Fibroblast of skin of right quadriceps (primary cell): ENCODE measurements at regions not wholly inside any gene's neighbourhood (a gene's known extent, or its start where the extent isn't known, plus 50 kb on each side); places are given as distances from the start of the nearest gene placed in this dataset.

ENCODE experiments used
- DNase-seq: peaks from one replicate; pipeline ENCODE4 v3.0.0-alpha.2; 2013

- DNase-seq: no peak
Observed at GRCh38 chr13:59441596-59442280, 722.0 kb downstream of the DIAPH3 start.

GRCh38 chr13:59442461-59442860 lies 721.3 kb downstream of the DIAPH3 start:
- DNase-seq: no peak

- DNase-seq: peak; percentile 8
Observed at GRCh38 chr13:59442944-59443486, 720.7 kb downstream of the DIAPH3 start.

GRCh38 chr13:59444210-59444857 lies 719.4 kb downstream of the DIAPH3 start:
- DNase-seq: no peak

- DNase-seq: no peak
Observed at GRCh38 chr13:59445812-59446211, 717.9 kb downstream of the DIAPH3 start.

- DNase-seq: no peak
Observed at GRCh38 chr13:59446391-59446790, 717.3 kb downstream of the DIAPH3 start.

- DNase-seq: no peak
Observed at GRCh38 chr13:59447031-59447430, 716.7 kb downstream of the DIAPH3 start.

- peak; percentile 75 for DNase-seq
Observed at GRCh38 chr13:59447846-59448620, 715.7 kb downstream of the DIAPH3 start.

GRCh38 chr13:59449750-59450149 lies 714.0 kb downstream of the DIAPH3 start:
- no peak for DNase-seq

- DNase-seq: no peak
Observed at GRCh38 chr13:59450229-59450628, 713.5 kb downstream of the DIAPH3 start.

- DNase-seq: no peak
Observed at GRCh38 chr13:59451236-59451635, 712.5 kb downstream of the DIAPH3 start.

GRCh38 chr13:59452189-59452890 lies 711.4 kb downstream of the DIAPH3 start:
- DNase-seq: no peak

GRCh38 chr13:59458908-59459579 lies 704.7 kb downstream of the DIAPH3 start:
- peak; percentile 83 for DNase-seq

- peak; percentile 82 for DNase-seq
Observed at GRCh38 chr13:59459972-59460371, 703.8 kb downstream of the DIAPH3 start.

GRCh38 chr13:59461411-59461810 lies 702.3 kb downstream of the DIAPH3 start:
- no peak for DNase-seq

GRCh38 chr13:59463023-59463422 lies 700.7 kb downstream of the DIAPH3 start:
- DNase-seq: no peak

GRCh38 chr13:59464926-59465325 lies 698.8 kb downstream of the DIAPH3 start:
- DNase-seq: no peak

GRCh38 chr13:59468396-59468795 lies 695.3 kb downstream of the DIAPH3 start:
- no peak for DNase-seq

GRCh38 chr13:59471106-59471505 lies 692.6 kb downstream of the DIAPH3 start:
- DNase-seq: no peak

- DNase-seq: peak; percentile 80
Observed at GRCh38 chr13:59472134-59472533, 691.6 kb downstream of the DIAPH3 start.

GRCh38 chr13:59474696-59475095 lies 689.0 kb downstream of the DIAPH3 start:
- no peak for DNase-seq

GRCh38 chr13:59475911-59476310 lies 687.8 kb downstream of the DIAPH3 start:
- no peak for DNase-seq
